GM18519 (cell line): ENCODE measurements at regions not wholly inside any gene's neighbourhood (a gene's known extent, or its start where the extent isn't known, plus 50 kb on each side); places are given as distances from the start of the nearest gene placed in this dataset.
A peak's percentile ranks its signal among the peaks of the same experiment; 100 is the strongest.

Experiments
- ATAC-seq: cut with Tn5 transposase; IDR thresholded peaks from one replicate; pipeline ENCODE4 v1.9.1; 2021; ENCODE audit warnings: mild to moderate bottlenecking, moderate library complexity; ENCODE audit not compliant: unreplicated experiment, low FRiP score

DNA sequence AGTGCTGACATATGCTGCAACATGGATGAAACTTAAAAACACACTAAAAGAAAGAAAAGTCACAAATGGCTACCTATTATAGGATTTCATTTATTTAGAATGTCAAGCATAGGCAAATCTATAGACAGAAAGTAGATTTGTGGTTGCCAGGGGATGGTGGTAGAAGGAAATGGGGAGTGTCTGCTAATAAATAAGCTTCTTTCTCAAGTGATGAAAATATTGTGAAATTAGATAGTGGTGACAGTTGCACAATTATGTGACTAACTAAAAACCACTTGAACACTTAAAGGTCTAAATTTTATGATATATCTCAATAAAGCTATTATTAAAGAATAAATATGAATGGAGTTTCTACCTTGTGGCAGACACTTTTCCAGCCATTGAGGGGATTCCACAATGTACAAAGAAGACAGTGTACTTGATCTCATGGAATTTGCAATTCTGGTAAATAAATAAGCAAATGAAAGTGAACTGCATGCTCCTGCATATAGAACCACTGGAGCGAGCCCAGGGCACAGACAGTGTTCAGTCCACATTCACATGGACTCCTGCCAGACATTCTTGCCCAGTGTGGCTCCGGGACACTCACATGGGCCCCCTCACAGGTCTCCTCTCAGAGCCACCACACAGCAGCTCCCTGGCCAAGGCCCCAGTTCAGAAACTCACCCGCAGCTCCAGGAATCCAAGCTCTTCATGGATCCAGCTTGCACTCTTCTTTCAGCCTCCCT is 107.1 kb upstream of the ARID2 start:
- no peak for ATAC-seq

DNA sequence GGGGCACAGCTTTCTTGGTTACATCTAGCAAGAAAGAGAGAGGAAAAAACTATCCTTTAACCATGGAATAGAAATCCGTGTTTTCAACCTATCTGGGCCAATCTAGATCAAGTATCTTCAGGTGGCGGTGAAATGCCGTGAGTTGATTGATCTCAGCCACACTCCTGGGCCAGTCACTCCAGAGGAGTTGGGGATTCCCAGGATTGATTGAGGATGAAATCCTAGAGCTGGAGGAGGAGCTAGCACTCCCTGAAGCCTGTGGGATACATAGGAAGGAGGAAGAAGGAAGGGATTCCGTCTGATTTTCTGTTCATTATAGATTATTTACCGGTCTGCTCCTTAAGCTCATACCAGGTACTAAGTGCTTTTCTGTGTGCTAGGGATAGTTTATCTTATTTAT is 106.3 kb upstream of the ARID2 start:
- ATAC-seq: no peak

DNA sequence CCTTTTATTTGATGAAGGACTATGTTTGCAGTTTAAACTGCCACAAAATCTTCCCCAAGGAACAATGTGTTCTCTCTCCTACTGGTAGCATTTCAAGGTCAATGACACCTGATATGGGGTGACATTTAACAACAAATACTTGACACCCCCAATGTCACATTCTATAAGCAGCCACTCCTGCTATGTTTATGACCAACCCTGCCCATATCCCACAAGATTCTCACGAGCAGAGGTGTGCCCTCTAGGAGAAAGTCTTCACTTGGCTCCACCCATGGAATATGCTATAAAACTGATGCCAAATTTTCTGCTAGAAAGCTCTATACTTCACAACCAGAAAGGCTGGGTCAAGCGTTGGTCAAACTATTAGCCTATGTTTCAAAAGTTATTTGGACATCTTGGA is 105.6 kb upstream of the ARID2 start:
- ATAC-seq: no peak

DNA sequence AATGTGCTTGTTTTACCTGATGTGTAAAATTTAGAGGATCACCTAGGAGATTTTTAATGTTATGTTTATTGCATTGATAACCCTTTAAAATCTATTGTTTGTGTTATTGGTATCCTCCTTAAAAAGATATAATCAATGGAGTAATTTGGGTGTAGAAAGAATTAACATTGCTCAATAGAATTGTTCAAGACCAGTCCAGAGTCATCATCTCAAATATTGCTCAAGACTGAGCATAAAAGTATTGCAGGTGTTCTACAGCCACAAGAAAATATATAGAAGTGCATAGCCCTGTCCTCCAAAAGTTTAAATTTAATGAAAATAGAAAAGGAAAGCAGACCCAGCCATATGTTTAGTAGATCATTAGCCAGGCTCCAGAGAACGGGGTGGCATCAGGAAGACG is 102.5 kb upstream of the ARID2 start:
- no peak for ATAC-seq

DNA sequence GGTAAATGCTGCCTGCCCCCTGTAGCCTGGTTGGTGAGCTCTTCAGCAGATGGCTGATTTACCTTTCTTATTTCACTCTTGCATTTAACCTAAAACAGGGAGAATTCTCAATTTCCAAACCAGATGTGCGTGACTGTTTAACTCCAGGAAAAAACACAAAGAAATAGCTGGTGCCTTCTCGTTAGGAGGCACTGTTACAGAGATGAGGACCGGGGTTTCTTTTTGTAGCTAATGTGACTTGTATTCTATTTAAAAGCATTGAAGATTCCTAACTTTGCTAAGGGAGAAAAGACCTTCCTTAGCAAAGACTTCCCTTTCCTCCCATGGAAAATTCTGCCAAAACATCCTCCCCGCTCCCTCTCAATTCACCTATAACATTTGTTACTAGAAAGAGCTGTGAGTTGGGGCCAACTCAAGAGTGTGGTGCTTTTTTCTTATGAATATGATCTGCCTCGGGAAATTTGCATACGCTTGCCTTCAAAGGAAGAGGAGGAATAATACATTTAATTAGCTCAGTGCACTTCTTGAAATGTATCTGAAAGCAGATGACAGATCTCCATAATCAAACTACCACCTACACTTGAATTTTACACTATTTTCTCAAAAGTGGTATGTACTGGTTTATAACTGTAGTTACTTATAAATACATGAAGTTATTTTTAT is 102.0 kb upstream of the ARID2 start:
- ATAC-seq: no peak

DNA sequence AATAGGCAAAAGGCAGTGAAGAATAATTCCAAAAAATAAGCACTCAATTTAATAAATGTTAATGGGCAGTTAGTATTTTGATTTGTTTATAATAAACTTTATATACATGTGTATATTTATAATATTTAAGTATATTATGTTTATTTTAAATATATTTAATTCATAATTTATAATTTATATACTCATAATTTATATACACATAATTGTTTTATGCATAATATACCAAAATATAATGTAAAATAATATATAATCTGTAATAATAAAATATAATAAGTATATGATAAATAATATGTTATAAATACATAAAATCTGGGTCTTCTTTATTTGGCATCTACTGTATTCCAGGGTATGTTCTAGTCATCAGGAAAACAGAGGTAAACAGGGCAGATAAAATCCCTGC is 100.2 kb upstream of the ARID2 start:
- ATAC-seq: no peak

DNA sequence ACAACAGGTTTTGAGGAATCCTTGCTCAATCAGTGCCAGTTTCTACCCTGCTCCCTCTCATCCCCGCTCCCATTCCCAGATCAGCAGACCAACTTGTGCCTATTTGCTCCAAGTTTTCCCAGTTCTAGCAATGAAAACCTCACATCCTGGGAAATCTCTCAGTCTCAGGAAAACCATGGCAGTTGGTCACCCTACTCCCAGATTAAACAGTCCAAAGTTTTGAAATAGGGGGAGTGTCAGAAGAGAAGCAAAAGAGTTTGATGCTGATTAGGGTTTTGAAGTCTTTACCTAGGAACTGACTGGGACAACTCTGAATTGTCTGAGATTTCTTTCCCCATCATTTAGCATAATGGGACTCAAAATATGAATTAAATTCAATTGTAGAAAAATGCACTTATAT is 95.8 kb upstream of the ARID2 start:
- no peak for ATAC-seq

DNA sequence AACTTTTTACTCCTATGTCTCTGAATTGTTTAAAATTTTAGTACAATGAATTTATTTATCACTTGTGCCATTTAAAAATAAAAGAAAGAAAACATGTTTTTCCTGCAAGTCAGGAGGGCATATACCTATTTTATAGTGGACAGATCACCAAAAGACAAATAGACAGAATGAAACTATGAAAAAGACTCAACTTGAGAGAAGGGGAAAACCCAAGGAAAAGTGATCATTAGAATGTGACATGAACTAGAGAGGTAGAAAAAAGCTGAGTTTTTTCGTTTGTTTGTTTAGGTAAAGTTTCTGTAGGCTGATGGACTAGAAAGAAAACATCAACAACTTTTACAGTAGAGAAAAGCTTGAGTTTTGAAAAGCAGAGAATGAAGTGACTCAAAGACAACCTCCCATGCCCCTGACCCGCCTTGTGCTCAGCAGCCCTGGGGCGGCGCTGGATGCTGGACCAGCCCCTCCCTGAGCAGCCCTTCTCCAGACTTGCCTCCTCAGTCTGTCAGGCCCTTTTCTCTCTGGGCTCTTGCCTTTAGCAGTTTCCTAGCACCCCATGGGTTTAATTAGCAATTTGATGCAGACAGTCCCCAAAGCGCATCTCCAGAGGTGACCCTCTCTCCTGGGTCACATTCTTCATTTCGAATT is 95.1 kb upstream of the ARID2 start:
- peak; percentile 40 for ATAC-seq

DNA sequence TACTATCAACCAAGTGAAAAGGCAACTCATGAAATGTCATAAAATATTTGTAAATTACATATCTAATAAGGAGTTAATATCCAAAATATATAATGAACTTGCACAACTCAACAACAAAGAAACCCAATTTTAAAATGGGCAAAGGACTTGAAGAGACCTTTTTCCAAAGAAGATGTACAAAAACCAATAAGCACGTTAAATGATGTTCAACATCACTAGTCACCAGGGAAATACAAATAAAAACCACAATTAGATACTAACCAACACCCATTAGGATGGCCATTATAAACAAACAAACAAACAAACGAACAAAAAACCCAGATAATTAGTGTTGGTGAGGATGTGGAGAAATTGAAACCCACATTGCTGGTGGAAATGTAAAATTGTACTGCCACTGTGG is 92.3 kb upstream of the ARID2 start:
- ATAC-seq: no peak

DNA sequence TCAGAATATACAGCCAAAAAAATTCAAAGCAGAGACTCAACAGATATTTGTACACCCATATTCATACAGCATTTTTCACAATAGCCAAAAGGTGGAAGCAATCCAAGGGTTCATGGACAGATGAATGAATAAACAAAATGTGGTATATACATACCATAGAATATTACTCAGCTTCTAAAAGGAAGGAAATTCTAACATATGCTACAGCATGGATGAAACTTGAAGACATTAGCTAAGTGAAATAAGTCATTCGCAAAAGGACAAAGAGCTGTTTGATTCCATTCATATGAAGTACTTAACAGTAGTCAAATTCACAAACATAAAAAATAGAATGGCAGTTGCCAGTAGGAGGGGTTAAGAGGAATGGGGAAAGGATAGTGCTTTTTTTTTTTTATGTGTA is 91.8 kb upstream of the ARID2 start:
- no peak for ATAC-seq

DNA sequence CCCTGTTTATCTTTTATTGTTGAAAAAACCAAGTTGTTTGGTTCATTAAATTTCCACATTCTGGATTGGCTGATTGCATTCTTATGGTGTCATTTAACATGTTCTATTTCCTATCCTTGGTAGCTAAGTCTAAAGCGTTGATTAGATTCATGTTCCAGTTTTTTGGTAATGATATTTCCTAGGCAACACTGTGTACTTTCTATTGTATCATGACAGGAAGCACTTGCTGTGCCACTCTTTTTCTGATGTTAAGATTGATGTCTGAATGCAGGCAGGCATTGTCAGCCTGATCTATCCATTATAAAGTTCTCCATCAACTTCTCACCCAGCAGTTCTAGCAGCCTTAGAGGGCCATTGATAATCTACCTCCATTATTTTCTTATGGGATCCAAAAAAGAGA is 91.1 kb upstream of the ARID2 start:
- ATAC-seq: no peak

DNA sequence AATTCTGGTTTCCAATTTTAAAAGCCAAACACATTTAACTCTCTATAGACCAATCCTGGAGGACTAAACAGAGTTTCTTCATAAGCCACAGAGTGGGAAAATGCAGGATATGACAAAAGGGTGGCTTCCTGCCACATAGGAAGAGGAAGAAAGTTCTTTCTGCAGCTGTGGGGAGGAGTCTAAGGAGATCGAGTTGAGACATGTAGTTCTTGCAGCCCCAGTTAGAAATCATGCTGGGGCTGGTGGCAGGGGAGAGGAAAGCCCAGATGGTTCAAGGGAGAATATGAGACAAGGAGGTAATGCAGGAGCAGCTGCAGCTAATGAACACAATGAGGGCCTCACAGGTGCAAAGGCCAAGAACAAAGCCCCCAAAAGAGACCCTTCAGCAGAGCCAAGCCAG is 85.0 kb upstream of the ARID2 start:
- no peak for ATAC-seq

DNA sequence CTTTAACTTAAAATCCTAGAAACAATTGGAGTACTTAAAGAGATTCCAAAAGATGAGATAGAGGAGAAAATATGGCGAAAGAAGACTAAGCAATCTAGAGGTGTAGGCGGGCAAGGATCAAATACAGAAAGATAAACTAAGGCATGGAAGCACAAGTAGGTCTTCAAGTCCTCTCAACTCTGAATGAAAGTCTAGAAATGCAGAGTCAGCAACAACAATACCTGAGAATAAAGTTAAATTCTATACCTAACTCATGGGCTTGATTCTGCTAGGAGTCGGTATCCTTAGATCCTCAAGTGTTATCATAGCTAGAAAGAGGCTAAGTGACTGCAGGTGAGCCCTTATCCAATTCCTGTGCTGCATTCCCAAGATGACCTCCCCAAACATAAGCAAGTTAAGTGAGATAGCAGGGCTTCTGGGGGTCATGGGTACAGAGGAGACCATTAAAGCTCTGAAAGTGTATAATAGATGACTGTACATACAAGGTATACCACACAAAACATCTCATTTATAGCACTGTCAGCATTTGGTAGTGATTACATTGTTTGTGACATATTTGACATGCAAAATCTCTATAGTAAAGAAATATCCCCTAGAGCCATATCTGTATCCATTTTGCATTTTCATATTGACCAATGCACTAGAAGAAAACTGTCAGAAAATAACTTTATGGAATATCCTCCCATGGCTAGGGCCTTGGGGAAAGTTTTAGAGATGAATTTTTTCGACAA is 82.5 kb upstream of the ARID2 start:
- no peak for ATAC-seq

DNA sequence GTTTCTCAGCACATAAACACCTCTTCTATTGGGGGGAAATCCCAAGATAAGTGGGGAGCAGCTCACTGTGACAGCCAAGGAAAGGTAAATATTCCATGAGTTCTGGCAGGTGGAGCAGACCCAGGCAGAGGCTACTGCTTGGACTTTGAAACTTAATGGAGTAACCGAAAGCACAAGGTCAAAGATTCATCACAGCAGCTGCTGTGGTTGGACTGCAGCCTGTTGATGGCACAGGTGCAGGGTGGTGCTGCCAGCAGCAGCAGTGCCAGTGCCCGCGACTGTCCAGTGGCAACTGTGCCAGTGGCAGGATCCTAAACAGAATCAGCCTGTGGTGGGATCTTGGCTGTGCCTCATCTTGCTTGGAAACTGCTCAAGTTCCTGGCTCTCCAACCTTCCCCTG is 81.4 kb upstream of the ARID2 start:
- ATAC-seq: no peak

DNA sequence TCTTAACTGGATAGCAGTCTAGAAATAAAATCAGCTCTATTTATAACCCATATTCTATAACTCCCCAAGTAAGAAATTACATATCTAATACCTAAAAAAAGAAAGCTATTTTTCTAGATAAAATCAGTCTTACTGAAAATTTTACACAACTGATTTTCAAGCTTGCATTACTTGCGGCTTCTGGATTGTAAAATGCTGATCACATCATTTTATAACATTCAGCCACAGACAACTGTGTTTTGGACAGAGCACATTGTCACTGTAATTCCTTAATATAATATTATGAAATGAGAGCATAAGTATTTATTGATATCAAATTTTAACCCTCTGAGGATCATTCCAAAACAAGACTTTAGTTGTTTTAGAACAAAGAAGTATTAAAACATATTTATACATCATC is 78.5 kb upstream of the ARID2 start:
- ATAC-seq: no peak

DNA sequence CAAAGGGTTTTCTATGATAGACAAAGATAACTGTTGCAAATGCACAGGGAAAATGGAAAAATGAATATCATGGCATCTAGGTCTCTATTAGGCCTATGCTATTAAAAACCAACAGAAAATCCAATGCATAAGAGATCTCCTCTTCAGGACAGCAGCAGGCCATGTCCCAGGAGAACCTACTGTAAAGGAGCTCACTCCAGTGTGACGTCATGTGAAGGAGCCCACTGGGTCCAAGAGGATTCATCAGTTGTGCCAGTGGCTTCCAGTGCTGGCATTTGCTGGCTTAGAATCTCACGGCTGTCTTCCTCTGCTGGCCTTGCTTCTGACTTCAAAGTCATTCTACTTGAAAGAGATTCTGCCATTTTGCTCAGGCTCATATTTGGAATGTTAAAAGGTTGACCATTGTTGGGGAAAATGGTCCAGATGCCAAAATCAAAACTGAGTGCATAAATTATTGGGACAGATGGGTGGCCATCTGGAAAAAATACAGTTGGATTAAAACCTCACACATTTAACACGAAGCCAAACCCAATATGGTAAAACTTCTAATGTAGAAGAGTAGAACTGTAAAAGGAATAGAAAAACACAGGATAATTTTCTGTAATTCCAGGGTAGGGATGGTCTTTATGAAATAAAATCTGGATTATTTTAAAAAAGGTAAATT is 75.4 kb upstream of the ARID2 start:
- ATAC-seq: no peak

DNA sequence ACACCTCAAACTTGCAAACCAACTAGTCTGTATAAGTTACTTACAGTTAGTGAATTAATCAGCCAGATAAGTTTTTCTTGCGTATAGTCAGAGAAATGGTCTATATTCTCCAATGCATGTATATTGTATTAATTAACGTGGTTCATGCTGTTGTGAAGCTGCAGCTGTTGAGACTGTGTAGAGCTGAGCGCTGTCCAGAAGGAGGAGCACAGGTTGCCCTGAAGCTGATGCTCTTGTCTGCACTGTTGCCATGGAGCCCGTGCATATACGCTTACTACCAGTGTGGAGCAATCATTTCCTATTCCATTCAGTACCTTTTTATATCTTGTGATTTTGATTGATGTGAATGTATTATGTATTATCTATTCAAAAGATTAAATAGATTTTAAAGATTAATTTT is 74.3 kb upstream of the ARID2 start:
- no peak for ATAC-seq

DNA sequence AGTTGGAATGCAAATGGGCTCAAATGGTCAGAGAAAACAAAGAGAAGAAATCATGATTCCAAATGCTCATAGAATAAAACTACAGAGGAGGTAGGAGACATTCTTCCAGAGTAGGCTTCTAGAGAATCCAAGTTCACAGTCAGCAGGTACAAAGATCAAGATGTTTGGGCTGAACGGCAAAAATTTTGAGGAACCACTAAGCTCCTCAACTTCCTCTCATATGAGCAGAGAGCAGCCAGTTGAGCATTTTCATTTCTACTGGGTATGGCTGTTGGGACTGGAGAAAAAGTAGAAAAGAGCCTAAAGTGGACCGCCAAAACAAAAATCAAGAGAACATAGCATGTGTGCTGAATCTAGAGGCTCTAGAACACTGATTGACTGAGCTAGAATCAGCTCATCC is 73.8 kb upstream of the ARID2 start:
- no peak for ATAC-seq

DNA sequence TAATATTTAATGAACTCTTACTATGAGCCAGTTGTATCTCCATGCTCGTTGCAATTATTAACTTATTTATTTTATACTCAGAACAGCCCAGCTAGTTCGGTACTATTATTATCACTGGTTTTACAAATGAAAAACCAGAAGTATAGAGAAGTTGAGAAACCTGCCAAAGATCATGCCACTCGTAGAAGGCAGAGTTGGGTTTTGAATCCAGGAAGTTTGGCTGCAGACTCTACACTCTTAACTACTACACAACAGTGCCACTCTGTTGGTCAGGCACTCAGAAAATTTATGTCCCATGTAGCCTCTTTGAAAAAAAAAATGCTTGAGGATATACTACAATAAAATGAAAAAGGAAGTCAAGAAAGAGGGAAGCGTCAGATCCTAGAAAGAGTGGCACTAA is 71.5 kb upstream of the ARID2 start:
- no peak for ATAC-seq

DNA sequence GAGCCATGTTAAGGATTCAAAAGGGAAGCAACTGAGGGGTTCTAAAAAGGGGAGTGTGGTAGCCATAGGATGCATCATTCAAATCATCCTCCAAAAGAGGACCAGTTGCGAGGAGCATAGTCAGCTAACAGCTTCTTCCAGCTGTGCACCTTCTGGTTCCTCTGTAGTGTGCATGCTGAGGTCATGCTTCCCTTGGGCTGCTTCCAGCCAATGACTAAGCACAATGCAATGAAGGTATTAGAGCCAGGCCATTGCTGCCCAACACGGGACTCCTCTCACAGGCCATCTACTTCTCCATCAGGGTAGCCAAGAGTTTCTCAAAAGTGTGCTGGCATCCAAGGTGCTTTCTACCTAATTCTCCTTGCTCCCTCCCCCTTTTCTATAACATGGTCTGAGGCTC is 69.2 kb upstream of the ARID2 start:
- no peak for ATAC-seq

DNA sequence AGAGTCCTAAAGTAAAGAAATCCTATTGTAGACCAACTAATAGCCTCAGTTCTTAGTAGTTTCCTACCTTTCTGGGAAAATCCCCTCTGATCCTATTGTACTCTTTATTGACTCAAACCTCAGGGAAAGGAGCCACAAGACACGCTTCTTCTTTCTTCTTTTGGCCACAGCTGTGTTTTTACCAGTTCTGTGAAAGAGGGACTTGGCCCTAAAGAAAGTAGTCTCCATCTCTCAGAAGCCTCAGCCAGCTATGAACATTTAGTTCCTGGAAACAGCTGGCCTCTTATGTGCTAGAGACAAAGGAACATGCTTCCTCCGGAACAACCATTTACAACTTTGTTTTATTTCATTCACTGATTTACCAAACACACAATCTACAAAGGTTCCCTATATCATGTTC is 66.1 kb upstream of the ARID2 start:
- ATAC-seq: no peak
